Endothelial cell of umbilical vein (primary cell): ENCODE measurements at regions not wholly inside any gene's neighbourhood (a gene's known extent, or its start where the extent isn't known, plus 50 kb on each side); places are given as distances from the start of the nearest gene placed in this dataset.

Source experiments
- BruUV-seq: library from RNA; stranded (reverse); fragments of 400-500 nt; replicated peaks from 2 replicates; lab custom pipeline; 2021; lab: Mats Ljungman, UMichigan
- CTCF ChIA-PET: fragments of 300-600, 350-600 bp; sonication (Branson Sonifier 250); formaldehyde crosslinking; loops from one replicate; lab custom pipeline; 2021; ENCODE audit warnings: antibody characterized with exemption, inconsistent platforms; lab: Charles Lee
- POLR2A ChIA-PET: fragments of 300-600, 350-600 bp; sonication (Branson Sonifier 250); formaldehyde crosslinking; loops from one replicate; lab custom pipeline; 2021; ENCODE audit warnings: antibody characterized with exemption, inconsistent platforms; lab: Charles Lee
- DNase-seq: peaks from one replicate; pipeline ENCODE4 v3.0.0-alpha.2; 2011; ENCODE audit warnings: low read depth, low spot score
- FAIRE-seq: peaks from 2 replicates; lab custom pipeline; 2011; peaks lifted over from hg19 to GRCh38; lab: Jason Lieb, UNC
- H2AFZ ChIP-seq: 2 replicates; pipeline ENCODE4 v1.6.0; 2012; ENCODE audit warnings: low read depth, low read length, control low read depth, inconsistent platforms
- H3K27ac ChIP-seq: 2 replicates; pipeline ENCODE4 v1.5.1; 2011; ENCODE audit warnings: low read depth, mild to moderate bottlenecking, control low read depth, low read length, moderate library complexity; ENCODE audit not compliant: insufficient read depth
- H3K27me3 ChIP-seq, 2 experiments: 2 replicates each; pipeline versions ENCODE4 v1.6.0 to v1.6.1; 2011; ENCODE audit warnings: low read length in 2 of 2, mixed read lengths in 1 of 2; ENCODE audit not compliant: control insufficient read depth in 2 of 2, insufficient read depth in 2 of 2
- H3K36me3 ChIP-seq, 2 experiments: 2 replicates in 1 of 2; 3 replicates in 1 of 2; pipeline ENCODE4 v1.5.1; 2011; ENCODE audit warnings: low read length in 2 of 2, mild to moderate bottlenecking in 1 of 2, moderate library complexity in 1 of 2; ENCODE audit not compliant: control insufficient read depth in 2 of 2, insufficient read depth in 2 of 2; ENCODE audit errors: extremely low read depth in 1 of 2
- H3K4me1 ChIP-seq: 3 replicates; pipeline ENCODE4 v1.5.1; 2011; ENCODE audit warnings: mild to moderate bottlenecking, low read length; ENCODE audit not compliant: control insufficient read depth, insufficient read depth; ENCODE audit errors: extremely low read depth
- H3K4me2 ChIP-seq: 2 replicates; pipeline ENCODE4 v1.6.1; 2011; ENCODE audit warnings: low read length, control low read depth, mixed read lengths; ENCODE audit not compliant: insufficient read depth
- H3K4me3 ChIP-seq, 3 experiments: fragments of 200-600 bp in 1 of 3; sonication (generic), shearing (Covaris generic) in 1 of 3; replicated peaks in 1 of 3; 2 replicates each; pipeline ENCODE4 v1.5.1; 2011 to 2016; ENCODE audit warnings: control low read depth in 3 of 3, low read length in 3 of 3, mild to moderate bottlenecking in 2 of 3, inconsistent platforms in 1 of 3, low read depth in 1 of 3, moderate library complexity in 1 of 3; ENCODE audit not compliant: insufficient read depth in 1 of 3
- H3K79me2 ChIP-seq: 2 replicates; pipeline ENCODE4 v1.6.0; 2012; ENCODE audit warnings: low read length, inconsistent platforms; ENCODE audit not compliant: control insufficient read depth, insufficient read depth
- H3K9ac ChIP-seq: replicated peaks from 2 replicates; pipeline ENCODE3; 2011; ENCODE audit warnings: low read length, control low read depth; ENCODE audit not compliant: insufficient read depth; ENCODE audit errors: extremely low read depth
- H3K9me1 ChIP-seq: replicated peaks from 3 replicates; pipeline ENCODE4 v1.6.0; 2011; ENCODE audit warnings: mild to moderate bottlenecking, low read length; ENCODE audit not compliant: control insufficient read depth, insufficient read depth; ENCODE audit errors: extremely low read depth
- H3K9me3 ChIP-seq: replicated peaks from 2 replicates; pipeline ENCODE4 v1.5.1; 2012; ENCODE audit warnings: low read length, inconsistent platforms; ENCODE audit not compliant: control insufficient read depth, insufficient read depth
- H4K20me1 ChIP-seq: replicated peaks from 2 replicates; pipeline ENCODE3; 2011; ENCODE audit warnings: mild to moderate bottlenecking, low read length; ENCODE audit not compliant: control insufficient read depth, insufficient read depth; ENCODE audit errors: extremely low read depth
- FOS ChIP-seq: IDR thresholded peaks from 2 replicates; pipeline ENCODE4 v1.6.1; 2011; ENCODE audit warnings: mild to moderate bottlenecking, low read length, moderate library complexity, borderline replicate concordance; ENCODE audit not compliant: insufficient read depth
- JUN ChIP-seq: IDR thresholded peaks from 2 replicates; pipeline ENCODE4 v1.6.1; 2011; ENCODE audit warnings: borderline replicate concordance, low read depth; ENCODE audit not compliant: insufficient read length, insufficient read depth
- MYC ChIP-seq: IDR thresholded peaks from one replicate; pipeline ENCODE4 v1.6.1; 2011; ENCODE audit warnings: mild to moderate bottlenecking, low read depth, low read length
- POLR2A ChIP-seq: IDR thresholded peaks from 2 replicates; pipeline ENCODE4 v1.6.1; 2012; ENCODE audit warnings: low read depth, mild to moderate bottlenecking, control low read depth, low read length
- POLR2AphosphoS5 ChIP-seq: IDR thresholded peaks from 2 replicates; pipeline ENCODE4 v1.6.1; 2012; ENCODE audit warnings: low read depth, mild to moderate bottlenecking, control low read depth, low read length, moderate library complexity; ENCODE audit not compliant: insufficient read depth
- dilution Hi-C: fragments of 300-500 bp; cut with MboI; formaldehyde crosslinking; loops from one replicate; pipeline ENCODE4 v1.15.0; 2019; ENCODE audit warnings: low sequenced_read_pairs; ENCODE audit not compliant: extremely low pct_ligation_motif_present
- intact Hi-C: fragments of 100-400 bp; cut with micrococcal nuclease; formaldehyde crosslinking; loops from one replicate; pipeline ENCODE4 v1.10.0; 2022
- TF ChIP-seq, protein P1 (sequence below): IDR thresholded peaks from 2 replicates; pipeline ENCODE4 v1.6.1; 2011; ENCODE audit not compliant: insufficient read depth, insufficient read length
- TF ChIP-seq, protein P2 (sequence below), 2 donors: IDR thresholded peaks; 1 replicate in 1 of 2; 2 replicates in 1 of 2; pipeline ENCODE4 v1.5.1; 2011; ENCODE audit warnings: low read length in 2 of 2, mild to moderate bottlenecking in 2 of 2, moderate library complexity in 2 of 2, control low read depth in 1 of 2, inconsistent platforms in 1 of 2, low read depth in 1 of 2; ENCODE audit not compliant: insufficient read depth in 1 of 2; ENCODE audit errors: extremely low read depth in 1 of 2

DNA sequence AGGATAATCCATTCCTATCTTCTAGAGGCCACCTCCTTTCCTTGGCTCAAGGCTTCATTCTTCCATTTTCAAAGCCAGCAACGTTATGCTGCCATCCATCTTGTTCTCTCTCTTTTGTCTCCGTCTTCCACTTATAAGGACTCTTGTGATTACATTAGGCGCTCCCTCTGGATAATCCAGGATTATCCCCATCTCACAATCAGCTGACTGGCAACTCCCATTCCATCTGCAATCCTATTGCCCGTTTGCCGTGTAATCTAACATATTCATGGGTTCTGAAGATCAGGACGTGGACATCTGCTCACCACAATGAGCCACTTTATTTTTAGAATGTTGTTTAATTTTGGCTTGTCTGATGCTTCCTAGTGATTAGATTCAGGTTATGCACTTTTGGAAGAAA is 89.3 kb downstream of the EBNA1BP2 start:
- no TSS peak for BruUV-seq
- dilution Hi-C loops, result no loop called here
- POLR2A ChIA-PET, result no interaction called here

DNA sequence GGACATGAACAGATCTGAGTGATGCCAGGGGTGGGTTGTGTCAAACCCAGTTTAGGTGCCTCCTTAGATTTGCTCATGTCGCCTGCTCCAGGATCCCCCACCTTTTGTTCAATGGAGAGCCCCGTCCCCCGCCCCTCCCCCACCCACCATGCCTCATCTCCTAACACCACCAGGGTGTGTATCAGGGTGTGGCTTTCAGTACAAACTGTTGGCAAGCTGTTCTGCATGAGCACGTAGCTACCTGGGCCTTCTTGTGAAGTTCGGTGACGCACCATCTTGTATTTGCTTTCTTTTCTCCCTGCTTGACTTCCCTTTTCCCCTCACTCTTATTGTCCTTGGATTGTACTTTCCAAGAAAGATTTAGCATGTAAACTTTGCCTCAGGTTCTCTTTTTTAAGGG is 94.8 kb downstream of the EBNA1BP2 start:
- no peak for FAIRE-seq
- H2AFZ ChIP-seq, result no peak overlapping the region
- no peaks in the 10 kb centered on the region for H3K36me3 ChIP-seq
- dilution Hi-C loops, result no loop called here
- DNase-seq, result no peak
- no peak overlapping the region for H3K4me2 ChIP-seq
- H3K9me3 ChIP-seq, result no peaks in the 10 kb centered on the region
- no peaks in the 10 kb centered on the region for H3K27me3 ChIP-seq
- TF ChIP-seq FOS, result no peak
- TF ChIP-seq, protein P1, sequence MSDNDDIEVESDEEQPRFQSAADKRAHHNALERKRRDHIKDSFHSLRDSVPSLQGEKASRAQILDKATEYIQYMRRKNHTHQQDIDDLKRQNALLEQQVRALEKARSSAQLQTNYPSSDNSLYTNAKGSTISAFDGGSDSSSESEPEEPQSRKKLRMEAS, result no peak
- TF ChIP-seq JUN, result no peak
- TF ChIP-seq, protein P2, sequence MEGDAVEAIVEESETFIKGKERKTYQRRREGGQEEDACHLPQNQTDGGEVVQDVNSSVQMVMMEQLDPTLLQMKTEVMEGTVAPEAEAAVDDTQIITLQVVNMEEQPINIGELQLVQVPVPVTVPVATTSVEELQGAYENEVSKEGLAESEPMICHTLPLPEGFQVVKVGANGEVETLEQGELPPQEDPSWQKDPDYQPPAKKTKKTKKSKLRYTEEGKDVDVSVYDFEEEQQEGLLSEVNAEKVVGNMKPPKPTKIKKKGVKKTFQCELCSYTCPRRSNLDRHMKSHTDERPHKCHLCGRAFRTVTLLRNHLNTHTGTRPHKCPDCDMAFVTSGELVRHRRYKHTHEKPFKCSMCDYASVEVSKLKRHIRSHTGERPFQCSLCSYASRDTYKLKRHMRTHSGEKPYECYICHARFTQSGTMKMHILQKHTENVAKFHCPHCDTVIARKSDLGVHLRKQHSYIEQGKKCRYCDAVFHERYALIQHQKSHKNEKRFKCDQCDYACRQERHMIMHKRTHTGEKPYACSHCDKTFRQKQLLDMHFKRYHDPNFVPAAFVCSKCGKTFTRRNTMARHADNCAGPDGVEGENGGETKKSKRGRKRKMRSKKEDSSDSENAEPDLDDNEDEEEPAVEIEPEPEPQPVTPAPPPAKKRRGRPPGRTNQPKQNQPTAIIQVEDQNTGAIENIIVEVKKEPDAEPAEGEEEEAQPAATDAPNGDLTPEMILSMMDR (IDR thresholded peaks at IDR 0.05; ENCODE audit: extremely low read depth in 1 of 2, insufficient read depth in 1 of 2, low read depth in 1 of 2, low read length in 2 of 2), result no peak
- no peak for TF ChIP-seq MYC
- no peak for TF ChIP-seq POLR2A
- no peak for TF ChIP-seq POLR2AphosphoS5
- no peaks in the 10 kb centered on the region for H3K79me2 ChIP-seq
- no peak overlapping the region for H3K4me3 ChIP-seq
- no peaks in the 10 kb centered on the region for H3K9me1 ChIP-seq
- CTCF ChIA-PET, result interaction anchor here (1.2 to 9.4 kb wide), 2 partner anchors 159 to 299 kb away, joined by 4 to 1298 read pairs; no protein-coding TSS in a partner anchor
- POLR2A ChIA-PET, result no interaction called here
- H4K20me1 ChIP-seq, result no peaks in the 10 kb centered on the region
- BruUV-seq, result no TSS peak
- H3K9ac ChIP-seq, result no peak overlapping the region
- intact Hi-C loops, result no loop called here
- H3K4me1 ChIP-seq, result no peaks in the 10 kb centered on the region
- no peak overlapping the region for H3K27ac ChIP-seq

More for the DNA sequence above, 89.3 kb downstream of the EBNA1BP2 start:
- H2AFZ ChIP-seq, result no peak overlapping the region
- TF ChIP-seq JUN, result no peak
- TF ChIP-seq, protein P2 (IDR thresholded peaks at IDR 0.05; ENCODE audit: extremely low read depth in 1 of 2, insufficient read depth in 1 of 2, low read depth in 1 of 2, low read length in 2 of 2), result no peak
- TF ChIP-seq MYC, result no peak
- no peak for TF ChIP-seq POLR2AphosphoS5
- TF ChIP-seq, protein P1, result no peak
- intact Hi-C loops, result no loop called here
- no peak overlapping the region for H3K4me3 ChIP-seq
- no peaks in the 10 kb centered on the region for H3K9me1 ChIP-seq
- H3K4me1 ChIP-seq, result no peaks in the 10 kb centered on the region
- H3K36me3 ChIP-seq, result no peaks in the 10 kb centered on the region
- no peak overlapping the region for H3K4me2 ChIP-seq
- CTCF ChIA-PET, result no interaction called here
- no peaks in the 10 kb centered on the region for H3K27me3 ChIP-seq
- no peaks in the 10 kb centered on the region for H3K79me2 ChIP-seq
- DNase-seq (no peak), FAIRE-seq (no peak)
- H3K9ac ChIP-seq, result no peak overlapping the region
- H3K27ac ChIP-seq, result no peak overlapping the region
- no peaks in the 10 kb centered on the region for H3K9me3 ChIP-seq
- H4K20me1 ChIP-seq, result no peaks in the 10 kb centered on the region
